SKM-1 treated with dmso at 0.1 percent for 144 hours (cell line): ENCODE measurements at regions not wholly inside any gene's neighbourhood (a gene's known extent, or its start where the extent isn't known, plus 50 kb on each side); places are given as distances from the start of the nearest gene placed in this dataset.

Experiments used
- DNase-seq: peaks from one replicate; lab custom pipeline; 2025; ENCODE audit not compliant: unreplicated experiment; lab: John Stamatoyannopoulos, UW

- no peak for DNase-seq
Measured at GRCh38 chr22:49255741-49256318, 571.8 kb downstream of the BRD1 start.

GRCh38 chr22:49255154-49255553 is 572.5 kb downstream of the BRD1 start:
- no peak for DNase-seq

- no peak for DNase-seq
Measured at GRCh38 chr22:49253656-49254055, 574.0 kb downstream of the BRD1 start.

GRCh38 chr22:49251371-49251770 is 576.3 kb downstream of the BRD1 start:
- DNase-seq: no peak

GRCh38 chr22:49247194-49247924 is 580.3 kb downstream of the BRD1 start:
- DNase-seq: no peak

GRCh38 chr22:49244466-49245420 is 582.9 kb downstream of the BRD1 start:
- DNase-seq: no peak

GRCh38 chr22:49243965-49244364 is 583.7 kb downstream of the BRD1 start:
- DNase-seq: no peak

GRCh38 chr22:49243335-49243734 is 584.3 kb downstream of the BRD1 start:
- no peak for DNase-seq

GRCh38 chr22:49242480-49242879 is 585.2 kb downstream of the BRD1 start:
- DNase-seq: no peak

- DNase-seq: no peak
Measured at GRCh38 chr22:49241174-49241851, 586.4 kb downstream of the BRD1 start.

- no peak for DNase-seq
Measured at GRCh38 chr22:49240472-49240871, 587.2 kb downstream of the BRD1 start.

- no peak for DNase-seq
Measured at GRCh38 chr22:49240016-49240380, 587.7 kb downstream of the BRD1 start.

- no peak for DNase-seq
Measured at GRCh38 chr22:49239264-49240015, 588.2 kb downstream of the BRD1 start.

- no peak for DNase-seq
Measured at GRCh38 chr22:49238181-49239141, 589.2 kb downstream of the BRD1 start.

GRCh38 chr22:49237703-49238102 is 590.0 kb downstream of the BRD1 start:
- DNase-seq: no peak

- no peak for DNase-seq
Measured at GRCh38 chr22:49237279-49237678, 590.4 kb downstream of the BRD1 start.

- no peak for DNase-seq
Measured at GRCh38 chr22:49236541-49237075, 591.1 kb downstream of the BRD1 start.

GRCh38 chr22:49235463-49236300 is 592.0 kb downstream of the BRD1 start:
- DNase-seq: no peak
